HEK293T (cell line): ENCODE measurements at regions not wholly inside any gene's neighbourhood (a gene's known extent, or its start where the extent isn't known, plus 50 kb on each side); places are given as distances from the start of the nearest gene placed in this dataset.

Source experiments
- CTCF ChIA-PET: fragments of 350-600 bp; formaldehyde crosslinking; extraction: SDS; loops from one replicate; lab custom pipeline; 2021; ENCODE audit warnings: antibody characterized with exemption, inconsistent platforms; lab: Yijun Ruan, JAX
- POLR2A ChIA-PET: fragments of 350-600 bp; formaldehyde crosslinking; extraction: SDS; loops from one replicate; lab custom pipeline; 2020; ENCODE audit warnings: antibody characterized with exemption, inconsistent platforms; lab: Yijun Ruan, JAX
- DNase-seq: peaks from one replicate; pipeline ENCODE4 v3.0.0; 2012; ENCODE audit warnings: mixed read lengths; ENCODE audit errors: extremely low spot score
- ARNT ChIP-seq: fragments of 450-650 bp; IDR thresholded peaks from 2 replicates; pipeline ENCODE4 v1.6.1; 2017; ENCODE audit warnings: mild to moderate bottlenecking
- BHLHE40 ChIP-seq: fragments of 450-650 bp; IDR thresholded peaks from 2 replicates; pipeline ENCODE4 v1.6.1; 2016; ENCODE audit warnings: mild to moderate bottlenecking, moderate library complexity, borderline replicate concordance
- CTBP1 ChIP-seq: fragments of 450-650 bp; IDR thresholded peaks from 2 replicates; pipeline ENCODE4 v1.6.1; 2016; ENCODE audit warnings: borderline replicate concordance
- ELF4 ChIP-seq: fragments of 450-650 bp; IDR thresholded peaks from 2 replicates; pipeline ENCODE4 v1.6.1; 2017; ENCODE audit warnings: antibody characterized with exemption
- FOXA1 ChIP-seq: fragments of 450-650 bp; IDR thresholded peaks from 2 replicates; pipeline ENCODE4 v1.6.1; 2016; ENCODE audit warnings: mild to moderate bottlenecking
- FOXK2 ChIP-seq: fragments of 450-650 bp; IDR thresholded peaks from 2 replicates; pipeline ENCODE4 v1.6.1; 2016; ENCODE audit warnings: mild to moderate bottlenecking
- FOXM1 ChIP-seq: fragments of 450-650 bp; IDR thresholded peaks from 2 replicates; pipeline ENCODE4 v1.6.1; 2017; ENCODE audit warnings: mild to moderate bottlenecking, borderline replicate concordance
- HDGF ChIP-seq: fragments of 450-650 bp; IDR thresholded peaks from 2 replicates; pipeline ENCODE4 v1.6.1; 2017; ENCODE audit warnings: antibody characterized with exemption, borderline replicate concordance
- L3MBTL2 ChIP-seq: fragments of 450-650 bp; conservative IDR thresholded peaks from 2 replicates; pipeline ENCODE4 v1.6.1; 2016; ENCODE audit warnings: mild to moderate bottlenecking
- LEF1 ChIP-seq: fragments of 450-650 bp; IDR thresholded peaks from 2 replicates; pipeline ENCODE4 v1.6.1; 2017; ENCODE audit warnings: mild to moderate bottlenecking, borderline replicate concordance
- NFRKB ChIP-seq: fragments of 450-650 bp; IDR thresholded peaks from 2 replicates; pipeline ENCODE4 v1.6.1; 2016; ENCODE audit warnings: mild to moderate bottlenecking, moderate library complexity
- SP1 ChIP-seq: fragments of 450-650 bp; IDR thresholded peaks from 2 replicates; pipeline ENCODE4 v1.6.1; 2017
- SUZ12 ChIP-seq: fragments of 450-650 bp; IDR thresholded peaks from 2 replicates; pipeline ENCODE4 v1.6.1; 2016; ENCODE audit warnings: mild to moderate bottlenecking
- TARDBP ChIP-seq: fragments of 450-650 bp; IDR thresholded peaks from 2 replicates; pipeline ENCODE4 v1.6.1; 2016
- ZNF384 ChIP-seq: fragments of 450-650 bp; IDR thresholded peaks from 2 replicates; pipeline ENCODE4 v1.6.1; 2016
- TF ChIP-seq, protein P1 (sequence below): fragments of 450-650 bp; IDR thresholded peaks from 2 replicates; pipeline ENCODE4 v1.6.1; 2016

DNA sequence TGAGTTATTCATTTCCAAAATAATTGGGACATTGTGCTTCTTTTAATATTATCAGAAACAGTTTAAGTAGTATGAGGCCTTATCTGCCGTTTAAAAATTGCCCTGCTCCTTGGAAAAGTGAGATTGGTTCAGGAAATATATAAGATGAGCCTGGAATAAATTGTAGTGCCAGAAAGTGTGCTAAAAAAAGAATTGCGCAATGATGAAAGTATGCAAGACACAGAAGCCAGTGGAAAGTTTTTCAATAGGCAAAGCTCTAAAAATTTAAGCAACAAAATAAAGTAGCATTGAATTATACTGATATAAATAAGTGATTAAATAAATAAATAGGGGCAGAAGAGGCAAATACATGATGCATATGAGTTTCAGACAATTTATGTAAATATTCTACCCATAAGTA lies 834.9 kb downstream of the BCL11B start:
- CTCF ChIA-PET = no interaction called here
- POLR2A ChIA-PET = no interaction called here
- DNase-seq = no peak
- TF ChIP-seq NFRKB (no peak), BHLHE40 (no peak), ELF4 (no peak), ZNF384 (no peak), LEF1 (no peak), CTBP1 (no peak), ARNT (no peak), SUZ12 (no peak), SP1 (no peak), HDGF (no peak)

DNA sequence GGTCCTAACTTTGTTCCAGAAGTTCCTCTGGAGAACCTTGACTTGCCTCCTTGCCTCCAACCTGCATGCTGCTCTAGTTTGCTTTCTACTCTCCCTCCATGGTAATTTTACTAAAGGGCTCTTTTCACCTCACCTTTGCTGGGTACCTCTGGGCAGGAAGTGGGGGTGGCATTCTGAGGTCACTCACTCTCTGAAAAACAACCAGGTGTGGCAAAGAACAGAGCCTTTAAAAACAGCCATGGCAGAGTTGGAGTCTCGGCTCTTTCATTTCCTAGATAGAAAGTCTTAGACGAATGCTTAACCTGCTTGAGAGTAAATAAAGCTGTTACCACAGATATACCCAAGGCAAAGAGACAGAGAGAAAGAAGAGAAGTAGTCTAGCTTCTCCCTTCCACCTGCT lies 827.9 kb downstream of the BCL11B start:
- CTCF ChIA-PET = no interaction called here
- TF ChIP-seq HDGF (no peak), ELF4 (no peak), BHLHE40 (no peak), NFRKB (no peak), ARNT (no peak), CTBP1 (no peak), FOXM1 (no peak), ZNF384 (no peak), L3MBTL2 (no peak), FOXK2 (no peak), FOXA1 (no peak), LEF1 (no peak), SP1 (no peak), TARDBP (no peak), SUZ12 (no peak)
- TF ChIP-seq, protein P1, sequence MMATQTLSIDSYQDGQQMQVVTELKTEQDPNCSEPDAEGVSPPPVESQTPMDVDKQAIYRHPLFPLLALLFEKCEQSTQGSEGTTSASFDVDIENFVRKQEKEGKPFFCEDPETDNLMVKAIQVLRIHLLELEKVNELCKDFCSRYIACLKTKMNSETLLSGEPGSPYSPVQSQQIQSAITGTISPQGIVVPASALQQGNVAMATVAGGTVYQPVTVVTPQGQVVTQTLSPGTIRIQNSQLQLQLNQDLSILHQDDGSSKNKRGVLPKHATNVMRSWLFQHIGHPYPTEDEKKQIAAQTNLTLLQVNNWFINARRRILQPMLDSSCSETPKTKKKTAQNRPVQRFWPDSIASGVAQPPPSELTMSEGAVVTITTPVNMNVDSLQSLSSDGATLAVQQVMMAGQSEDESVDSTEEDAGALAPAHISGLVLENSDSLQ = no peak
- no peak for DNase-seq
- POLR2A ChIA-PET = no interaction called here

GRCh38 chr14:98445718-98446117 lies 826.3 kb downstream of the BCL11B start:
- no peak for TF ChIP-seq BHLHE40
- TF ChIP-seq CTBP1 = no peak
- TF ChIP-seq, protein P1 = no peak
- TF ChIP-seq FOXK2 = no peak
- TF ChIP-seq SUZ12 = no peak
- no peak for TF ChIP-seq ELF4
- TF ChIP-seq NFRKB = no peak
- no peak for TF ChIP-seq LEF1
- TF ChIP-seq ARNT = no peak
- TF ChIP-seq FOXA1 = no peak
- no peak for TF ChIP-seq ZNF384
- DNase-seq = no peak
- POLR2A ChIA-PET = no interaction called here
- CTCF ChIA-PET = no interaction called here

DNA sequence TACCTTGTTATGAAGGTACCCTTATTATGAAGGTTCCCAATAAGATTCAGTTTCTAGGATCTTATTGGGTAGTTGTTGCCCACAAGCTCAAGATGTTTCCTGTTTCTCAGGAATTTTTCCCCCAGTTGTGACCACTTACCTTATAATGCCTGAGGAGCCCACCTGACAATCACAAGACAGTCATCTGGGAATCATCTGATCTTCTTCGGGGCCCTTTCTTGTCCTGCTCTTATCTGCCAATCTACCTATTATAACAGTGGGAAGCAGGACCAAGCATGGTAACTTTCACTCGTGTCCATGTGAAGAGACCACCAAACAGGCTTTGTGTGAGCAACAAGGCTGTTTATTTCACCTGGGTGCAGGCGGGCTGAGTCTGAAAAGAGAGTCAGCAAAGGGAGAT lies 825.5 kb downstream of the BCL11B start:
- ChIA-PET CTCF (no interaction called here), POLR2A (no interaction called here)
- TF ChIP-seq FOXK2 (no peak), NFRKB (no peak), ZNF384 (no peak), SUZ12 (no peak), TARDBP (no peak), ARNT (no peak), FOXM1 (no peak), SP1 (no peak), LEF1 (no peak), HDGF (no peak), FOXA1 (no peak), L3MBTL2 (no peak), BHLHE40 (no peak)
- DNase-seq = no peak

GRCh38 chr14:98456231-98456630 lies 815.8 kb downstream of the BCL11B start:
- ChIA-PET CTCF (no interaction called here), POLR2A (no interaction called here)
- TF ChIP-seq FOXM1 = no peak
- TF ChIP-seq SP1 = no peak
- no peak for TF ChIP-seq NFRKB
- TF ChIP-seq TARDBP = no peak
- no peak for TF ChIP-seq LEF1
- TF ChIP-seq ZNF384 = no peak
- TF ChIP-seq CTBP1 = no peak
- TF ChIP-seq ARNT = no peak
- TF ChIP-seq HDGF = no peak
- no peak for TF ChIP-seq FOXA1
- TF ChIP-seq, protein P1 = no peak
- TF ChIP-seq BHLHE40 = no peak
- no peak for TF ChIP-seq L3MBTL2
- no peak for TF ChIP-seq ELF4
- TF ChIP-seq FOXK2 = no peak
- TF ChIP-seq SUZ12 = no peak
- DNase-seq = no peak

GRCh38 chr14:98458702-98459101 lies 813.3 kb downstream of the BCL11B start:
- POLR2A ChIA-PET = no interaction called here
- CTCF ChIA-PET = no interaction called here
- DNase-seq = no peak
- no peak for TF ChIP-seq FOXA1
